ENCODE measurements at regions not wholly inside any gene's neighbourhood (a gene's known extent, or its start where the extent isn't known, plus 50 kb on each side); places are given as distances from the start of the nearest gene placed in this dataset.

DNA sequence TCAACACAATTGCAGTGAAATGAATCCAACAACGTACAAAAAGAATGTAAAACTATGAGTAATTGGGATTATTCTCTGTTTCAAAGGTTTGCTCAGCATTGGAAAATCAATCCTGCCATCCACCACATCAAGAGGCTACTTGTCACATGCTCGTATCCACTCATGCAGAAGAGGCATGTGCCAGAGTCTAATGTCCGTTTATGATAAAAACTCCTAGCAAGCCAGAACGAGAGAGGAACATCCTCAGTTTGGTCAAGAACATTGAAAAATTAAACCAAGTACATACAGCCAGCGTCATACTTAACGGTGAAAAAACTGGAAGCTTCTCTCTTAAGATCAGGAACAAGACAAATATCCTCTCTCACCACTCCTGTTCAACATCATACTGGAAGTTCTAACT, 563.9 kb upstream of the TMEM132C start:
- TF ChIP-seq POLR2A (IDR thresholded peaks at IDR 0.05), result no peak
- TF ChIP-seq, protein P1, sequence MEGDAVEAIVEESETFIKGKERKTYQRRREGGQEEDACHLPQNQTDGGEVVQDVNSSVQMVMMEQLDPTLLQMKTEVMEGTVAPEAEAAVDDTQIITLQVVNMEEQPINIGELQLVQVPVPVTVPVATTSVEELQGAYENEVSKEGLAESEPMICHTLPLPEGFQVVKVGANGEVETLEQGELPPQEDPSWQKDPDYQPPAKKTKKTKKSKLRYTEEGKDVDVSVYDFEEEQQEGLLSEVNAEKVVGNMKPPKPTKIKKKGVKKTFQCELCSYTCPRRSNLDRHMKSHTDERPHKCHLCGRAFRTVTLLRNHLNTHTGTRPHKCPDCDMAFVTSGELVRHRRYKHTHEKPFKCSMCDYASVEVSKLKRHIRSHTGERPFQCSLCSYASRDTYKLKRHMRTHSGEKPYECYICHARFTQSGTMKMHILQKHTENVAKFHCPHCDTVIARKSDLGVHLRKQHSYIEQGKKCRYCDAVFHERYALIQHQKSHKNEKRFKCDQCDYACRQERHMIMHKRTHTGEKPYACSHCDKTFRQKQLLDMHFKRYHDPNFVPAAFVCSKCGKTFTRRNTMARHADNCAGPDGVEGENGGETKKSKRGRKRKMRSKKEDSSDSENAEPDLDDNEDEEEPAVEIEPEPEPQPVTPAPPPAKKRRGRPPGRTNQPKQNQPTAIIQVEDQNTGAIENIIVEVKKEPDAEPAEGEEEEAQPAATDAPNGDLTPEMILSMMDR (IDR thresholded peaks at IDR 0.05), result no peak
